GM21360 (cell line): ENCODE measurements at regions not wholly inside any gene's neighbourhood (a gene's known extent, or its start where the extent isn't known, plus 50 kb on each side); places are given as distances from the start of the nearest gene placed in this dataset.

ENCODE experiments used
- ATAC-seq: cut with Tn5 transposase; IDR thresholded peaks from one replicate; pipeline ENCODE4 v1.9.1; 2021; ENCODE audit warnings: mild to moderate bottlenecking, moderate library complexity; ENCODE audit not compliant: unreplicated experiment

GRCh38 chr12:67217647-67218046 lies 51.5 kb upstream of the CAND1 start:
- no peak for ATAC-seq
